GM12875 (cell line): ENCODE measurements at regions not wholly inside any gene's neighbourhood (a gene's known extent, or its start where the extent isn't known, plus 50 kb on each side); places are given as distances from the start of the nearest gene placed in this dataset.

Experiments
- H3K4me3 ChIP-seq: one replicate; pipeline ENCODE4 v1.5.1; 2011; ENCODE audit warnings: low read depth, low read length, control low read depth
- TF ChIP-seq, protein P1 (sequence below): IDR thresholded peaks from 2 replicates; pipeline ENCODE4 v1.5.1; 2011; ENCODE audit warnings: low read depth, mild to moderate bottlenecking, control low read depth, inconsistent platforms, low read length, moderate library complexity, borderline replicate concordance; ENCODE audit not compliant: insufficient read depth

DNA sequence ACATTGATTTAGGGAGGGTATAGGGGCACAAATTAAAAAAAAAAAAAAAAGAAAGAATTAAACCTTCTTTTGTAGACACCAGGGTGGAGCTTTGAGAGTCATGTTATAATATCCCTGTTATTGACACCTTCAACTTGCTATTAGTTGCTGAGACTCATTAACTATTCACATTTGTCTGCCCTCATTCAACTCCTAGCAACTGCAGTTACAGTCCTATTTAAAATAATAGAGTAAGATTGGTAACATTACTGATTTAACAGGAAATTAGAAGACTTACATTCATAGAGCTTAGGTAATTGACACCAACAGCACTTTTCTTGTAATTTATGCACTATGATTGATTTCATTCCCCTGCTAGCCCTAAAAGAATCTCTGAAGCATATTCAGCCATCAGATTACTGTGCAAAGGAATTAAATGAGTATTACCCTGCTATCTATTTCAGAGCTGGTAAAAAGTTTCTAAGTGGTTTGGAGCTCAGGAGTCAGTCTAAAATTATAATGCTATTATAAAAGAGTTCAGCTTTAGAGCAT is 148.8 kb upstream of the TBL1XR1 start:
- H3K4me3 ChIP-seq = no peak overlapping the region
- TF ChIP-seq, protein P1, sequence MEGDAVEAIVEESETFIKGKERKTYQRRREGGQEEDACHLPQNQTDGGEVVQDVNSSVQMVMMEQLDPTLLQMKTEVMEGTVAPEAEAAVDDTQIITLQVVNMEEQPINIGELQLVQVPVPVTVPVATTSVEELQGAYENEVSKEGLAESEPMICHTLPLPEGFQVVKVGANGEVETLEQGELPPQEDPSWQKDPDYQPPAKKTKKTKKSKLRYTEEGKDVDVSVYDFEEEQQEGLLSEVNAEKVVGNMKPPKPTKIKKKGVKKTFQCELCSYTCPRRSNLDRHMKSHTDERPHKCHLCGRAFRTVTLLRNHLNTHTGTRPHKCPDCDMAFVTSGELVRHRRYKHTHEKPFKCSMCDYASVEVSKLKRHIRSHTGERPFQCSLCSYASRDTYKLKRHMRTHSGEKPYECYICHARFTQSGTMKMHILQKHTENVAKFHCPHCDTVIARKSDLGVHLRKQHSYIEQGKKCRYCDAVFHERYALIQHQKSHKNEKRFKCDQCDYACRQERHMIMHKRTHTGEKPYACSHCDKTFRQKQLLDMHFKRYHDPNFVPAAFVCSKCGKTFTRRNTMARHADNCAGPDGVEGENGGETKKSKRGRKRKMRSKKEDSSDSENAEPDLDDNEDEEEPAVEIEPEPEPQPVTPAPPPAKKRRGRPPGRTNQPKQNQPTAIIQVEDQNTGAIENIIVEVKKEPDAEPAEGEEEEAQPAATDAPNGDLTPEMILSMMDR = no peak

DNA sequence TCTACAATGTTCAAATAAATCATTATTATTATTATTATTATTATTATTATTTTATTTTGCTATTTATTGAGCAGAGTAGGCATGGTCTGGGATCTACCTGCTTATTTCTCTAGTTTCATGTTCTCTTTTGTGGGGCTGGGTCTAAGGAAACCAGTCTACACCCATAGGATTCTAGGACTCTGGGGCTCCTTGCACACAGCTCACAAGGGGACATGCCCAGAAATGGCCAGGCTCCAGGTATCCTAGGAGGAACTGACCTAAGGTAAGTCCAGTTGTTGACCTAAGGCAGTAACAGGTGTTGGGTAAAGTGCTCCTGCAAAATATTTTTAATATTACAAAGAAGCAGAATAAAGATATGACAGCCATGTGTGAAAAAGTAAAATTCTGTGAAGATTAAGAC is 149.6 kb upstream of the TBL1XR1 start:
- H3K4me3 ChIP-seq = no peak overlapping the region
- TF ChIP-seq, protein P1 = no peak

DNA sequence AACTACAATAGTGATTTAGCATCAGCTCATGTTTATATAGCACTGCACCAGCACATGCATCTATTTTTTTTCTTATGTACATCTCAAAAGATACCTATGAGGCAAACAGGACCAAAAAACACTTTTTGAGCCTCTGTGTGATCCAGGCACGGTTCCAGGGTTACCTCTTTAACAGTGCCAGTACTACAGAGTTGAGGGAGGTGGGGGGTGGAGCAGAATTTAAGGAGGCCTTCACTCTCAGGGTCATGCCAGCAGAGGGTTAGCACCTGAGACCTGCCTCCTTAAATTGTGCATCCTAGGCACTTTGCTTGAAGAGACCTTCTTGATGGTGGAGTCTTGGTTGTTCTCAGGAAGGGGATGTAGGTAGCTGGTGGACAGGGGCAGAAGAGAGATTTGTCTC is 150.3 kb upstream of the TBL1XR1 start:
- TF ChIP-seq, protein P1 = no peak
- no peak overlapping the region for H3K4me3 ChIP-seq

DNA sequence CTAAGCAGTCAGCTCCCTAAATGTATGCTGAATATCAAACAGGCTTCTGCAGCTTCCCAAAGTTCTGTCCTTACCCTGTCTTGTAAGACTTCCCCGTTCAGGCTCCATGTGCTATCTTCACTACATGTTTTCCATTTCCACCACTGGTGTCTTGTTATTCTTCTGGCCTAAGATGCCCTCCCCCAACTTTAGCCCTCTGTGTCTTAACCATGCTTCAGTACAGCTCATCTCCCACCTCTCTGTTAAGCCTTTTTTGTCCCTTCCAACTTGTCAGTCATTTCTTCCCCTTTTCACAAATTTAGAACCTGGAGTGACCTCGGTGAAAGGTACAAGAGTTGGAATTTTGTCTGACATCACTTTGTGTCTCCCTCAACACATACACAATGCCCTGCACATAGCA is 151.7 kb upstream of the TBL1XR1 start:
- TF ChIP-seq, protein P1 = no peak
- H3K4me3 ChIP-seq = no peak overlapping the region

DNA sequence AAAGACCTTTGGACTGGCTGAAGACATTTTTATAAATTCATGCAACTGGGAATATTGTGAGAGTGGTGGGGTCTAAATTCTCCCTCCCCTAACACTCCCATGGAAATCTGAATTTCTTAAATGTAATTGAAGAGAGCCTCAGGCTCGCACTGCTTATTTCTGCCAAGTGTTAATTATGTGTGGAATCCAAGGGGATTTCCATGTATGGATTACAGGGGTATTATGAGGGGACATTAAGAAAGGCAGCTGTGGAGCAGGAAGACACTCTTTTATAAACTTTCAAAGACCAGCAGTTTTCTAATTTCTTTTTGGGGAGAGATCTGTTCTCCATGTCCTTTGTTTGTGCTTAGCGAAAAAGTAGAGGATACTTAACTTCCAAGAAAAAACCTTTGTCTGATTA is 152.1 kb upstream of the TBL1XR1 start:
- H3K4me3 ChIP-seq = no peak overlapping the region
- TF ChIP-seq, protein P1 = no peak

DNA sequence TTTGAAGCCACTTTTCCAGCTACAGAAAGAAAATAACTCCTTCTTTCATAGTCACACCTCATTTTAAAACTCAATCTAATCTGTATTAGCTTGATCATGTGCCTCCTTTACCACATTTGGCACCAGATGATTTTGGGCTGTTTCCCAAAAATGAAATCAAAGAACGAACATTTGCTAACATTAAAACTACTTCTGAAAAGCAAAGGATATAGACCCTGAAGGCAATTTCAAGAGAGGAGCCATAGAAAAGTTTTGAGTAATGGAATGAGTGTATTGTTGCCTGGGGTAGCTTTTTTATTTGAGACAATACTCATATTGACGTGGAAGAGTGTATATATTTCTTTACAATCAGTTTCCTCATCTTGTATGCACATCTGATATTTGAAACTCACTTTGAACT is 152.8 kb upstream of the TBL1XR1 start:
- TF ChIP-seq, protein P1 = no peak
- no peak overlapping the region for H3K4me3 ChIP-seq

DNA sequence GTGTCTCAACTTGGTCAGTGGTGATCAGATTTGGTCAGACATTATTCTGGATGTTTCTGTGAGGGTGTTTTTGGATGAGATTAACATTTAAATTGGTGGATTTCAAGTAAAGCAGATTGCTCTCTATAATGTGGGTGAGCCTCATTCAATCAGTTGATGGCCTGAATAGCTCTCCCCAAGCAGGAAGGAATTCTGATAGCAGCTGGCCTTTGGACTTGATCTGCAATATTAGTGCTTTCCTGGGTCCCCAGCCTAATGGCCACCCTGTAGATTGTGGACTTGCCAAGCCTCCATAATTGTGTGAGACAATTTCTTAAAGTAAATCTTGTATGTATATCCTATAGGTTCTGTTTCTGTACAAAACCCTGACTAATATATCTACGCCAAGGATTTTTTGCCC is 153.9 kb upstream of the TBL1XR1 start:
- no peak overlapping the region for H3K4me3 ChIP-seq
- TF ChIP-seq, protein P1 = no peak
